Natural killer cell (primary cell): ENCODE measurements at regions not wholly inside any gene's neighbourhood (a gene's known extent, or its start where the extent isn't known, plus 50 kb on each side); places are given as distances from the start of the nearest gene placed in this dataset.

Experiments used
- ATAC-seq, 3 donors: fragments of 150-1000 bp in 2 of 3; fragments of 200-7000 bp in 1 of 3; cut with Tn5 transposase; 1 replicate in 1 of 3; 2 replicates in 2 of 3; pipeline ENCODE4 v1.10.0; 2021; ENCODE audit warnings: mild to moderate bottlenecking in 2 of 3, moderate library complexity in 2 of 3
- DNase-seq, 2 donors: peaks; one replicate each; pipeline versions ENCODE4 v3.0.0 to v3.0.0-alpha.2; 2013 to 2021; ENCODE audit warnings: mixed read lengths in 1 of 2
- H3K27ac ChIP-seq: one replicate; pipeline ENCODE4 v1.5.1; 2013; ENCODE audit warnings: mild to moderate bottlenecking, low read length
- H3K27me3 ChIP-seq: one replicate; pipeline ENCODE4 v1.6.1; 2013; ENCODE audit warnings: low read length; ENCODE audit not compliant: control insufficient read depth, insufficient read depth
- H3K36me3 ChIP-seq: one replicate; pipeline ENCODE4 v1.6.1; 2013; ENCODE audit warnings: low read length; ENCODE audit not compliant: control insufficient read depth, insufficient read depth
- H3K4me1 ChIP-seq: one replicate; pipeline ENCODE4 v1.6.1; 2013; ENCODE audit warnings: low read length; ENCODE audit not compliant: control insufficient read depth, insufficient read depth
- H3K4me3 ChIP-seq: one replicate; pipeline ENCODE4 v1.5.1; 2013; ENCODE audit warnings: low read length
- H3K9me3 ChIP-seq: one replicate; pipeline ENCODE4 v1.6.1; 2013; ENCODE audit warnings: low read length; ENCODE audit not compliant: control insufficient read depth, insufficient read depth
- H3K27ac Mint-ChIP-seq, 2 donors: one replicate each; pipeline ENCODE4 v1.8.0; 2022; ENCODE audit warnings: mild to moderate bottlenecking in 2 of 2, mixed read lengths in 2 of 2, moderate library complexity in 1 of 2
- H3K27me3 Mint-ChIP-seq, 2 donors: one replicate each; pipeline ENCODE4 v1.8.0; 2022; ENCODE audit warnings: low read depth in 2 of 2, mixed read lengths in 2 of 2
- H3K36me3 Mint-ChIP-seq: one replicate; pipeline ENCODE4 v1.8.0; 2022; ENCODE audit warnings: mixed read lengths
- H3K4me1 Mint-ChIP-seq, 2 donors: one replicate each; pipeline ENCODE4 v1.8.0; 2022; ENCODE audit warnings: mixed read lengths in 2 of 2
- H3K4me3 Mint-ChIP-seq: one replicate; pipeline ENCODE4 v1.8.0; 2022; ENCODE audit warnings: mild to moderate bottlenecking, moderate library complexity, mixed read lengths
- H3K9me3 Mint-ChIP-seq, 2 donors: one replicate each; pipeline ENCODE4 v1.8.0; 2022; ENCODE audit warnings: mixed read lengths in 2 of 2
- WGBS: methylation state at CpG from one replicate; pipeline ENCODE4 v1.1.7; 2013; ENCODE audit warnings: missing lambda C conversion rate; ENCODE audit not compliant: insufficient coverage; 5-methylcytosine and 5-hydroxymethylcytosine counted together
- intact Hi-C: fragments of 100-400 bp; cut with micrococcal nuclease; formaldehyde crosslinking; loops from one replicate; pipeline ENCODE4 v1.14.2; 2022
- TF ChIP-seq, protein P1 (sequence below): fragments of 200-600 bp; IDR thresholded peaks from one replicate; pipeline ENCODE4 v1.8.0; 2022; ENCODE audit warnings: antibody characterized with exemption

GRCh38 chr2:138103156-138103555 is 138.9 kb downstream of the HNMT start:
- Mint-ChIP-seq H3K4me3 (no peak overlapping the region), H3K27me3 (no peaks in the 10 kb centered on the region), H3K4me1 (no peaks in the 10 kb centered on the region), H3K9me3 (peaks cover 10 to 16% of the 10 kb centered on the region in 2 donors), H3K36me3 (no peaks in the 10 kb centered on the region), H3K27ac (no peak overlapping the region)
- no peaks in the 10 kb centered on the region for H3K27me3 ChIP-seq
- 100% methylated on average over 1 of the region's 1 CpG for WGBS
- TF ChIP-seq, protein P1, sequence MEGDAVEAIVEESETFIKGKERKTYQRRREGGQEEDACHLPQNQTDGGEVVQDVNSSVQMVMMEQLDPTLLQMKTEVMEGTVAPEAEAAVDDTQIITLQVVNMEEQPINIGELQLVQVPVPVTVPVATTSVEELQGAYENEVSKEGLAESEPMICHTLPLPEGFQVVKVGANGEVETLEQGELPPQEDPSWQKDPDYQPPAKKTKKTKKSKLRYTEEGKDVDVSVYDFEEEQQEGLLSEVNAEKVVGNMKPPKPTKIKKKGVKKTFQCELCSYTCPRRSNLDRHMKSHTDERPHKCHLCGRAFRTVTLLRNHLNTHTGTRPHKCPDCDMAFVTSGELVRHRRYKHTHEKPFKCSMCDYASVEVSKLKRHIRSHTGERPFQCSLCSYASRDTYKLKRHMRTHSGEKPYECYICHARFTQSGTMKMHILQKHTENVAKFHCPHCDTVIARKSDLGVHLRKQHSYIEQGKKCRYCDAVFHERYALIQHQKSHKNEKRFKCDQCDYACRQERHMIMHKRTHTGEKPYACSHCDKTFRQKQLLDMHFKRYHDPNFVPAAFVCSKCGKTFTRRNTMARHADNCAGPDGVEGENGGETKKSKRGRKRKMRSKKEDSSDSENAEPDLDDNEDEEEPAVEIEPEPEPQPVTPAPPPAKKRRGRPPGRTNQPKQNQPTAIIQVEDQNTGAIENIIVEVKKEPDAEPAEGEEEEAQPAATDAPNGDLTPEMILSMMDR = no peak
- H3K4me1 ChIP-seq = no peaks in the 10 kb centered on the region
- ATAC-seq (no peak), DNase-seq (no peak)
- no peak overlapping the region for H3K27ac ChIP-seq
- H3K36me3 ChIP-seq = no peaks in the 10 kb centered on the region
- no peak overlapping the region for H3K4me3 ChIP-seq
- no peaks in the 10 kb centered on the region for H3K9me3 ChIP-seq
- intact Hi-C loops = no loop called here

- ATAC-seq (no peak), DNase-seq (no peak)
- Histone ChIP-seq H3K36me3 (no peaks in the 10 kb centered on the region), H3K4me1 (no peaks in the 10 kb centered on the region), H3K27me3 (no peaks in the 10 kb centered on the region), H3K4me3 (no peak overlapping the region), H3K27ac (no peak overlapping the region), H3K9me3 (no peaks in the 10 kb centered on the region)
- no peaks in the 10 kb centered on the region for H3K4me1 Mint-ChIP-seq
- WGBS = 100% methylated on average over 1 of the region's 1 CpG
- H3K27ac Mint-ChIP-seq = no peak overlapping the region
- no peaks in the 10 kb centered on the region for H3K27me3 Mint-ChIP-seq
- no peak overlapping the region for H3K4me3 Mint-ChIP-seq
- peaks cover 12 to 15% of the 10 kb centered on the region in 2 donors for H3K9me3 Mint-ChIP-seq
- H3K36me3 Mint-ChIP-seq = no peaks in the 10 kb centered on the region
- intact Hi-C loops = no loop called here
- TF ChIP-seq, protein P1 = no peak
Observed at GRCh38 chr2:138104071-138104470, 139.8 kb downstream of the HNMT start.

DNA sequence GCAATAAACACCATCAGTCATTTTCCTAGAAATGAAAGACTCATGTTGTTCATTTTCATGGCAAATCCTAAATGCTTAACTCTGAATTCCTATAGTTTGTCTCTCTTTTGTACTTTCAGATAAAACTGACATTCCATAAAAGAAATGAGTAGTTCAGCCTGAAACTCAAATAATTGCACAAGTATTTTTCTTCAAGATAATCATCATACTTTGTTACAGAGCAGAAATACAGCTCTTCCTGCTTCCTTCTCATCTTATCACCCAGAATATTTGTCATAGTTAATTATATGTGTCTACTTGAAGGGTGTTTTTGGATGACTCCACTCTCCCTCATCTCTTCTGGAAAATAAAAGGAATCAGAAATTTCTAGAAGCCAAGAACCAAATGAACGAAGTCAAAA is 141.1 kb downstream of the HNMT start:
- H3K27ac ChIP-seq = no peak overlapping the region
- H3K9me3 ChIP-seq = no peaks in the 10 kb centered on the region
- Mint-ChIP-seq H3K4me1 (no peaks in the 10 kb centered on the region), H3K27ac (no peak overlapping the region), H3K4me3 (no peak overlapping the region), H3K9me3 (peaks cover 6 to 9% of the 10 kb centered on the region in 2 donors), H3K36me3 (no peaks in the 10 kb centered on the region), H3K27me3 (no peaks in the 10 kb centered on the region)
- 80% methylated on average over 1 of the region's 1 CpG for WGBS
- no peaks in the 10 kb centered on the region for H3K27me3 ChIP-seq
- ATAC-seq = no peak
- H3K36me3 ChIP-seq = no peaks in the 10 kb centered on the region
- H3K4me3 ChIP-seq = no peak overlapping the region
- no peak for DNase-seq
- TF ChIP-seq, protein P1 = no peak
- no peaks in the 10 kb centered on the region for H3K4me1 ChIP-seq
- intact Hi-C loops = no loop called here

DNA sequence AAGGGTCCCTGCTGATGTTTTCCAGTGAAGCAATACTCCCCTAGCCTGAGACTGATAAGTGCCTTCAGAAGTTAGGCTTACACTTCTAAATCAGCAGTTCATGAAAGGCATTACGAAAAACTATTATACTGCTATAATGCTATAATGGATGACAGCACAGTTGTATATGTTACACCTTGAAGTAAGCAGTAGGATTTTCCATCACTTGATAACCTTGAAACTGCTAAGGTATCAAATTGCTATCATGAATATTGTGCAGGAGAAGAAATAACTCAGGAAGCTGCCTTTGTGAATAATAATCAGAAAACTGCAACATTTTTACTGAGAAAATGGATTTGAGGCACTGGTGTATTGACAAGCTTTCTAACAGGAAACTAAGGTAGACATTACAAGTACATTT is 142.3 kb downstream of the HNMT start:
- intact Hi-C loops = no loop called here
- ATAC-seq = no peak
- WGBS = no CpG with 5 or more reads among the region's 1 CpG

More for the DNA sequence above, 142.3 kb downstream of the HNMT start:
- H3K27me3 ChIP-seq = no peaks in the 10 kb centered on the region
- Mint-ChIP-seq H3K27me3 (no peaks in the 10 kb centered on the region), H3K4me3 (no peak overlapping the region), H3K9me3 (peaks cover 10 to 13% of the 10 kb centered on the region in 2 donors), H3K4me1 (no peaks in the 10 kb centered on the region), H3K36me3 (no peaks in the 10 kb centered on the region), H3K27ac (no peak overlapping the region)
- H3K4me3 ChIP-seq = no peak overlapping the region
- H3K9me3 ChIP-seq = no peaks in the 10 kb centered on the region
- H3K4me1 ChIP-seq = no peaks in the 10 kb centered on the region
- TF ChIP-seq, protein P1 = no peak
- no peaks in the 10 kb centered on the region for H3K36me3 ChIP-seq
- DNase-seq = no peak
- H3K27ac ChIP-seq = no peak overlapping the region
